Fibroblast of upper back skin (primary cell): ENCODE measurements at regions not wholly inside any gene's neighbourhood (a gene's known extent, or its start where the extent isn't known, plus 50 kb on each side); places are given as distances from the start of the nearest gene placed in this dataset.

Source experiments
- DNase-seq: peaks from one replicate; pipeline ENCODE4 v3.0.0-alpha.2; 2013

DNA sequence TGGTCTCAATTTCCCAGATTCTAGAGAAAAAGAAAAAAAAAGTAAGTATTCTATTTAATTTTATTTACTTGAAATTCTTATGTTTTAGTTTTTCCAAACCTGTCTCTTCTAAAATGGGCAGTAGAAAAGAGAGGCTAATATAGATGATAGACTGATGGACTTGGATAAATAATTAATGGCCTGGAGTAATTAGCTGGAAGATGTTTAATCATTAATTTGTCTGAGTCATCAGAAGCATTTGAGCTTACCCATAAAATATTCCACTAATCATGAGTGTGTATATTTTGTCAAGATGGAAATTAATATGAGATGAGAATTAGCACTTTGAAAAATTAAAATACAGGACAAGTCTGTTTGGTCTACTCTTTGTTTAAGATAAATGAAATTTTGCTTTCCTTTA is 212.1 kb upstream of the MIR17HG start:
- DNase-seq: no peak

- no peak for DNase-seq
These were observed 211.5 kb upstream of the MIR17HG start for GRCh38 chr13:91135968-91136367.

DNA sequence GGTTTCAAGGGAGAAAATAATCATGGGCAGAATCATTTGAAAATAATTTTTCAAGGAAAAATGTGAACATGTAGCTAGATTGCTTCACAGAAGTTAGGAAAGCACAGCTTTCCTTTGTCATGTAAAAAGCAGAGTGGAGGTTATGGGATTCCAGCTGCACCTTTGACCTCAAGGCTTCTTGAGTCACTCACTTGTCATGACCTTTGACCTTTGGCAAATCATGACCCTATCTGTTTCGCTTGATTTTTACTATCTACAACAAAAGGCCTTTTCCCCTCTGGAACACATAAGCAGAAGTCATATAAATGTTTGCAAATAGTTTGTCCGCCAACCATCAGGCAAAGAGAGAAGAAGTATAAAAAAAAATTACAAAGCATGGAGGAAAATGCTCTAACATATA is 210.7 kb upstream of the MIR17HG start:
- no peak for DNase-seq

DNA sequence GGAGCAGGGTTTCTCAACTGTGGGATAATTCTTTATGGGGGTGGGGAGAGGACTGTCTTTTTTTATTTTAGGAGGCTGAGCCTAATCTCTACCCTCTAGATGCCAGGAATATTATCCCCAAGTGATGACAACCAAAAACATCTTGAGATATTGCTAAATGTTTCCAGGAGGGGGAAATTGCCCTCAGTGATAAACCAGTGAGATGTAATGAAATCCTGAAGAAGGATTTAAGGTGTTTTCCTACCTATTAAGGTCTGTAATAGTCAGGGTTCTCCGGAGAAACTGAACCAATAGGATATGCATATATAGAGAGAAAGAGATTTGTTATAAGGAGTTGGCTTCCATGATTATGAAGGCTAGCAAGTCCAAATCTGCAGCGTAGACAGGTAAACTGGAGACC is 208.3 kb upstream of the MIR17HG start:
- DNase-seq: no peak

GRCh38 chr13:91141543-91142061 is 205.9 kb upstream of the MIR17HG start:
- no peak for DNase-seq

- DNase-seq: peak; percentile 87
These were observed 204.9 kb upstream of the MIR17HG start for GRCh38 chr13:91142572-91142971.

DNA sequence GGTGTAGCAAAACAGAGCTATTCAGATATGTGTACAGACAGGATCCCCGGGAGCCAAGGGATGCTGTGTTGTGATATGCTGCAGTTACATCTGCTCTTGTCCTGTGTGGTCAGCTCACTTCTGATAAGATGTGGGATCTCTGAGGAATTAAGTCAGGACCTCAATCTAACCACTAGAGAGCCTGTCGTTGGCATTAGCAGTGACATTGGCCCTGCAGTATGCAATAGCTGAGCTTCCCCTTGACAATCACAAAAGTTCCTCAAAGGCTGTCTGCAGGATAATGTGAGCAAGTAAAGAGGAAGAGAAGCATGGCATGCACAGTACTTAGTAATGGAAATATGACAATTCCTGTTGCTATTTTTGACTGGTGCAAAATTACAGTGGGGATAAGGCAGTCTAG is 203.4 kb upstream of the MIR17HG start:
- no peak for DNase-seq

GRCh38 chr13:91144486-91144885 is 203.0 kb upstream of the MIR17HG start:
- DNase-seq: no peak

DNA sequence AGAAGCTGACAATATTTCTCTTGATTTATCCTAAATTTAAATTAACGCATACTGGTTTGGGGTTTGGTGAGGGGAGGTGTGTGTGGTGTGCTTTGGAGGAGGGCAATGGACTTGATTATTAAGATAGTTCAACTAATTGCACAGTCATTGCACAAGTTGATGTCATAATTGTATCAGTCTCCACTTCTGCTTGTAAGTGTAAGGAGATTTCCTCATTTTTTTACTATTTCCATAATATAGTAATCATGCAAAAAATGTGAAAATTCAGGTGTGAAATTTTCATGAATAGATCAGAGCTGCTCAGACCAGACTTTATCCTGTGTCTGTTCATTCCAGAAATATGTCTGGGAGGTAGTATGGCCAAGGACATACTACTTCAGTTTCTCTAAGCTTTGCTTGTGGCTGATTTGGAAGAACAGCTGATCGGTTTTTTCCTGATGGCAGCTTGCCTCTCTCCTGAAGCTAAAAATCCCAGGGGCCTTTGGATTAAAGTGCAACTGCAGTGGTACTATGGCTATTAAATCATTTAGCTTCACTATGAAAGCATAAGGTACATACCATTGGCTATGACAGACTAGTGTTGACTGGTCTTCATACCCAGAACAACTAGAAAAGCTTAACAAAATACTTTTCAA is 201.8 kb upstream of the MIR17HG start:
- DNase-seq: peak; percentile 74

DNA sequence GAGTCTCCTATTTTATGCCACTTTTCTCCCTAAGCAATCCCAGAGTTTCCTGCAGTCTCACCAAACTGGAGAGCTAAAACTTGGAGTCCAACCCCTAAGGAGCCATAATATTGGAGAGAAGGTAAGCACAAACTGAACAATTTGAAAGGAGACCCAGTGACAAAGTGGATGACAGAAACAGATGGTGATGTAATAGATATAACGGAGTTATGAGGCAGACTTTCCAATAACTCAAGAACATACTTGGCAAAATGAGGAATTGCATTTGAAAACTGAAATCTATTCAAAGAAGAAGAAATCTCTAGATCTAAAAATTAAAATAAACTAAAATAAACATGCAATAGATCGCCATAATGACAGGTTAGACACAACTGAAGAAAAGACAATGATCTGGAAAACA is 200.9 kb upstream of the MIR17HG start:
- DNase-seq: no peak

GRCh38 chr13:91148098-91148497 is 199.4 kb upstream of the MIR17HG start:
- no peak for DNase-seq

GRCh38 chr13:91151921-91152320 is 195.6 kb upstream of the MIR17HG start:
- DNase-seq: no peak

- peak; percentile 92 for DNase-seq
These were observed 194.1 kb upstream of the MIR17HG start for GRCh38 chr13:91153372-91153771.

DNA sequence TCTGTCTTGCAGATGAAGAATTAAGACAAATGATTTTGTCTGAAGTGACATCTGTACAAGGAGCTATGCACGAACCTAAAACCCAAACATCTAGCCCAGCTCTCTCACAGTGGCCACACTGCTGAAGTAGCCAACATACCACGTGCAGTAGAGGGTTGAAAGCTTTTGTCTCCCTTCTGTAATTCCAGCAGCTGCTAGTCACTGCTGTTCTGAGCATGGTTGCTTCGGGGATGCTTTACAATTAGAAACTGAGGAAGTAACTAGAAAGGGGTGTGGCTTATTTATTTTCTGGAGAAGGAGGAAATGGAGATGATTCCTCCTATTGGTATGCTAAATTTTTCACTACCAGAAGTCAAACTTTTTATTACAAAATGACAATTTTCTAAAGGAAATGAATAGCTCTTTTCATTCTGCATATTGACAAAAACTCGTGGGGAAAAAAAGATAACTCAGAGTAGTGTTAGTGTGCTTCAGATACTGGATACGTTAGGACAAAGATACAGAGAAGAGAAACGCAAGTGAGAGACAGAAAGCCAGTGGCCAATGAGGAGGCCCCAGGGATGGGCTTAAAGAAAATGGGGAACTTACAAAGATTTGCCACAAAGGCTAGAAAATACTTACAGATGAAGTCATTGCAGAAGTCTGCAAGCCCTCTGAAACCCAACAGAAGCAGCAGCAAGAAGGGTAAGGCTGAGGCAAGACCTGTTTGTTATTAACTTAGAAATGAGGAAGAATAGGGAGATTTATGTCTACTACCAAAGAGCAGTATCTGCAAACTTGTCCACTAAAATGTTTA is 192.7 kb upstream of the MIR17HG start:
- DNase-seq: peak; percentile 75

DNA sequence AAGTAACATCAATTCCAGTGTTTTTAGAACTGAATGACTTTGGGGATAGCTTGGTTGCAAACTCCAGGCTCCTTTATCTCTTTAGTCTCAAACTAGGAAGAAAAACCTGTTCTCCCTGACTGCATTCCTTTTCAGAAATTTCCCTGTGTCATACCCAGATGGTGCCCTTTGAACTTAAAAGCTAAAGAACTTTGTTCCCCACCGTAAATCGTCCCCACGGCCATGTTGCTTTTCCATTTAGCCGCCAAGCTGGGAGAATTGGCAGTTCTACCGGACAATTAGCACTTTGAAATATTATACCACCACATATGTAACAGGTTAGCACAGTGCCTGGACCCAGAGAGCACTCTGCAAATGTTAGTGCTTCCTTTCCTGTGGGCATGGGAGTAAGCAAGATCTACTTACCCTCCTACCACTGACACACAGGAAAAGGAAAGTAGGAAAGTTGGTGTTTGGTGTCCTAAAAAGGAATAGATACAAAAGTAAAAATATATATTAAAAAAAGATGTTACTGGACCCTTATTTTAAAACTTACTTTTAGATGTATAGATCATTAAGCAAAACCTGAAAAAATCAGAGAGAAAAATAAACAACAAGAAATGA is 191.9 kb upstream of the MIR17HG start:
- DNase-seq: no peak

DNA sequence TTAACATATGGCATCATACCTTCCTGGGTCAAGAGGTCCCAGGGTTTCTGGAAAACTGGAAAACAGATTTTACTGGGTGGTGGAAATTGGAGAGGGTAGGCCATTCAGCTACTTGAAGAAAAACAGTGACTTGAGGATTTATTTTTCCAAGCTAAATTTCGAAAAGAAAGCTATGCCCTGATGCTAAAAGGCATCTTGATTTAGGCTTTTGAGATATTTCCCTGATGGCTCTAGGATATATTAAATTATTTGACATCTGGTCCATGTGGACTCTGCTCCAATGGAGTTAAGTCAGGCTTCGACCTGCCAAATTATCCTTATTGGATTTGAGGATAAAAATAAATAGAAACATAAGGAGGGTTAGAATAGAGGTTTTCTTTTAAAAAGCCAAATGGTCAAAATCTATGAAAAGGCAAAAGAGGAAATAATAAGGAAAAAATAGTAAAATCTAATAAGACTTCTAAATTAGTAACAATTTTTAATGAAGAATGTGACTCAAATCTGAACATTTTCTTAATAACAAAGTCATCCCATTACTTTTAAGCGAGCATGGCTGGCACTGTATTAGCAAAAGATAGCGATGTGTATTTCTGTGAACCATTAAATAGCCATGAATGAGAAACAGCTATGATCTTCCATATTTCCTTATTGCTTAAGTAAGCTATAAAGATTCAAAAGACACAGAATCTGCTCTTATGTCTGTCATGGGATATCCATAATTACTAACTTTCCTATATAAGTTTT is 190.0 kb upstream of the MIR17HG start:
- DNase-seq: no peak

- DNase-seq: peak; percentile 35
These were observed 189.5 kb upstream of the MIR17HG start for GRCh38 chr13:91158017-91158395.

GRCh38 chr13:91162180-91162579 is 185.3 kb upstream of the MIR17HG start:
- no peak for DNase-seq

DNA sequence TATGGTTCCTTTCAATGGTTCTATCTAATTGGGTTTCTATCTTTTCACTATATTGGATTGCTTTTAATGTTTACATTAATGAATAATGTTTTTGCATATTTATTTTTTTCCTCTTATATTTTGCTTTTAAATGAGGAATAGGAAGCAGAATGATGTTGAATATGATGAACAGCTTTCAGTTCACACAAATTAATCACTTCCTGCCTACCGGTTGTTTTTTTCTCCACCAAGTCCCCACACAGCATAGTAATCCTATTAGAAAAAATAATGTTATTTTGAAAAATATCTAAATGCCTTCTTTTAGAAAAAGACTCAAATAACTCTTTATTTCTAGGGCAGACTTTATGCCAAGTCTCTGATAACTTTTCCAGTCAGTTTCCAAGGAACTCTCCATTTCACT is 184.9 kb upstream of the MIR17HG start:
- no peak for DNase-seq

GRCh38 chr13:91165758-91166157 is 181.7 kb upstream of the MIR17HG start:
- DNase-seq: no peak

DNA sequence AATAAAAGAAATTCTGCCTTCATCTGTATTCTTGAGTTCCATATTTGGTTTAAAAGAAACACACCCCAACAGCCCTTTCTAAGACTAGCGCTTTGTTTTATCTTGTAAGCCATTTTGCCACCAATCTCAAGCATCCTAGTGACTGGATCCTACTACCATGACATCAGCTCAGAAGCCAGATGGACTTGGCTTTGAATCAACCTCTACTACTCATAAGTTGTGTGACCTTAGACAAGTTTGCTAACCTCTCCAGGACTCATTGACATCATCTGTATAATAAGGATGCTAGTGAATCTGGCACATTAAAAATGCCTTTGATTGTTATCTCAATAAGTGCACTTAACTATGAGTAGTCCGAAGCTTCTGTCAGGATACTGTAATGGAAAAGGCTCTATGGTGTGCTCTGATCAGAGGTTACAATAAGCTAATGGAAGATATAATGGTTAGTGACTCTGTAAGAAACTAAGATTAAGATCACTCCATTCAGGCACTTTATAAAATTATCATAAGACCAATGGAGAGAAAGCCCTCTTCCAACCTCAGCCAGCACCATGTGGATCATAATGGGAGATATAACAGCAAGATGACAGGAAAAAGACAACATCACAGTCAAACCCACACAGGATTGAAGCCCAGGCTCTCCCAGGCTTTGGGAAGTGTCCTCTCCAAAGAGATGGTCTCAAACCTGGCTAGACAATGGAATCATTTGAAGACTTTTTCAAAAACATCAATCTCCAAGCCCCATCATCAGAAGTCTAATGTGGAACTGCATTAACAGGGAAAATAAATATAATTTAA is 180.6 kb upstream of the MIR17HG start:
- DNase-seq: no peak

GRCh38 chr13:91167706-91168385 is 179.6 kb upstream of the MIR17HG start:
- DNase-seq: peak; percentile 46
